Peyer's patch (tissue), 4 donors: ENCODE measurements at regions not wholly inside any gene's neighbourhood (a gene's known extent, or its start where the extent isn't known, plus 50 kb on each side); places are given as distances from the start of the nearest gene placed in this dataset.

ENCODE experiments used
- DNase-seq, 3 donors: peaks; one replicate each; pipeline ENCODE4 v3.0.0-alpha.2; 2017 to 2019
- H3K27ac ChIP-seq, 4 donors: fragments of 200-600 bp; sonication (generic); one replicate each; pipeline ENCODE4 v1.5.1; 2016 to 2019
- H3K27me3 ChIP-seq, 2 donors: fragments of 200-600 bp; sonication (generic); one replicate each; pipeline ENCODE4 v1.5.1; 2019
- H3K36me3 ChIP-seq, 3 donors: fragments of 200-600 bp; sonication (generic); one replicate each; pipeline ENCODE4 v1.5.1; 2016 to 2019
- H3K4me1 ChIP-seq, 4 donors: fragments of 200-600 bp; sonication (generic); one replicate each; pipeline ENCODE4 v1.5.1; 2016 to 2019
- H3K4me3 ChIP-seq, 4 donors: fragments of 200-600 bp; sonication (generic); 1 replicate in 3 of 4; 2 replicates in 1 of 4; pipeline ENCODE4 v1.5.1; 2016 to 2019; ENCODE audit warnings: mild to moderate bottlenecking in 1 of 4
- H3K9me3 ChIP-seq, 4 donors: fragments of 200-600 bp; sonication (generic); one replicate each; pipeline ENCODE4 v1.5.1; 2016 to 2019; ENCODE audit warnings: mild to moderate bottlenecking in 1 of 4
- POLR2A ChIP-seq, 2 donors: fragments of 450-650 bp; IDR thresholded peaks; one replicate each; pipeline ENCODE4 v1.5.1; 2017; ENCODE audit warnings: antibody characterized with exemption in 2 of 2, mild to moderate bottlenecking in 2 of 2, moderate library complexity in 2 of 2
- TF ChIP-seq, protein P1 (sequence below), 6 experiments: fragments of 450-650 bp in 4 of 6; fragments of 200-600 bp in 2 of 6; sonication (generic) in 1 of 6; IDR thresholded peaks; one replicate each; pipeline ENCODE4 v1.5.1; 2017 to 2019; ENCODE audit warnings: antibody characterized with exemption in 6 of 6, mild to moderate bottlenecking in 3 of 6, moderate library complexity in 1 of 6

DNA sequence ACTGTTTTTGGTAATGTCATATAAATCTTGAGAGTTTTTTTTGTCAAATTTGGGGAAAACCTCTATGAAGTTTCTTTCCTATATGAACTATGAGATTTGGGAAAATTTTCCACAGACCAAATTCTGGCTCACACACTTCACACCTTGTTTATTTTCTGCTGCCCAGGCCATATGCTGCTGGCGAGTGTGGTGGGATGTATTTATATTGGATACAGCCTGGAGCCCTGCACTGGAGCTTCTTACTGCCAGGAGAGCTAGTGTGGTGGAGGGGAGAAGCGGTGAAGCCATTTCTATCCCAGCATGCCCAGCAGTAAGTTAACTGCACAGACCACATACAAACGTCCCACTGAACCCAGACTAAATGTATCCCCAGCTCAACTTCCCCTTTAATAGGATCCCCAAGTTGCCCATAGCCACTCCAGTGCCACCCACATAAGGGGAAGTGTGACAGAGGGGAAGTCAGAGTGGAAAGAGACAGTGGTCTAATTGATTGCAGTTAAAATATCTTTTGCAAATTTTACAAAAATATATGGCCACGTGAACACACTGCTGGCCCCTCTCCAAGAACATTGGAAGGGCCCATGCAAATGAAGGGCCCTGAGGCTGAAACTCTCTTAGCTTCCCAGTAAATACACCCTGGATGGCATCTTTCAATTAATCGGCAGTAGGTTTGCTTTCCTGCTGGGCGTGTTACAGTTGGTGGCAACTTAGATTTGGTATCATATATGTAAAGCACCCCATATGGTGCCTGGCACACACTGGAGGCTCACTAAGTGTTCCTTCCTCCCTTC lies 146.6 kb upstream of the ITGA6 start:
- Histone ChIP-seq H3K4me1 (no peaks in the 10 kb centered on the region), H3K9me3 (no peaks in the 10 kb centered on the region), H3K27me3 (no peaks in the 10 kb centered on the region), H3K27ac (no peak overlapping the region), H3K4me3 (no peak overlapping the region), H3K36me3 (no peaks in the 10 kb centered on the region)
- no peak for DNase-seq
- no peak for TF ChIP-seq POLR2A (IDR thresholded peaks at IDR 0.05)
- TF ChIP-seq, protein P1, sequence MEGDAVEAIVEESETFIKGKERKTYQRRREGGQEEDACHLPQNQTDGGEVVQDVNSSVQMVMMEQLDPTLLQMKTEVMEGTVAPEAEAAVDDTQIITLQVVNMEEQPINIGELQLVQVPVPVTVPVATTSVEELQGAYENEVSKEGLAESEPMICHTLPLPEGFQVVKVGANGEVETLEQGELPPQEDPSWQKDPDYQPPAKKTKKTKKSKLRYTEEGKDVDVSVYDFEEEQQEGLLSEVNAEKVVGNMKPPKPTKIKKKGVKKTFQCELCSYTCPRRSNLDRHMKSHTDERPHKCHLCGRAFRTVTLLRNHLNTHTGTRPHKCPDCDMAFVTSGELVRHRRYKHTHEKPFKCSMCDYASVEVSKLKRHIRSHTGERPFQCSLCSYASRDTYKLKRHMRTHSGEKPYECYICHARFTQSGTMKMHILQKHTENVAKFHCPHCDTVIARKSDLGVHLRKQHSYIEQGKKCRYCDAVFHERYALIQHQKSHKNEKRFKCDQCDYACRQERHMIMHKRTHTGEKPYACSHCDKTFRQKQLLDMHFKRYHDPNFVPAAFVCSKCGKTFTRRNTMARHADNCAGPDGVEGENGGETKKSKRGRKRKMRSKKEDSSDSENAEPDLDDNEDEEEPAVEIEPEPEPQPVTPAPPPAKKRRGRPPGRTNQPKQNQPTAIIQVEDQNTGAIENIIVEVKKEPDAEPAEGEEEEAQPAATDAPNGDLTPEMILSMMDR (IDR thresholded peaks at IDR 0.05): no peak

DNA sequence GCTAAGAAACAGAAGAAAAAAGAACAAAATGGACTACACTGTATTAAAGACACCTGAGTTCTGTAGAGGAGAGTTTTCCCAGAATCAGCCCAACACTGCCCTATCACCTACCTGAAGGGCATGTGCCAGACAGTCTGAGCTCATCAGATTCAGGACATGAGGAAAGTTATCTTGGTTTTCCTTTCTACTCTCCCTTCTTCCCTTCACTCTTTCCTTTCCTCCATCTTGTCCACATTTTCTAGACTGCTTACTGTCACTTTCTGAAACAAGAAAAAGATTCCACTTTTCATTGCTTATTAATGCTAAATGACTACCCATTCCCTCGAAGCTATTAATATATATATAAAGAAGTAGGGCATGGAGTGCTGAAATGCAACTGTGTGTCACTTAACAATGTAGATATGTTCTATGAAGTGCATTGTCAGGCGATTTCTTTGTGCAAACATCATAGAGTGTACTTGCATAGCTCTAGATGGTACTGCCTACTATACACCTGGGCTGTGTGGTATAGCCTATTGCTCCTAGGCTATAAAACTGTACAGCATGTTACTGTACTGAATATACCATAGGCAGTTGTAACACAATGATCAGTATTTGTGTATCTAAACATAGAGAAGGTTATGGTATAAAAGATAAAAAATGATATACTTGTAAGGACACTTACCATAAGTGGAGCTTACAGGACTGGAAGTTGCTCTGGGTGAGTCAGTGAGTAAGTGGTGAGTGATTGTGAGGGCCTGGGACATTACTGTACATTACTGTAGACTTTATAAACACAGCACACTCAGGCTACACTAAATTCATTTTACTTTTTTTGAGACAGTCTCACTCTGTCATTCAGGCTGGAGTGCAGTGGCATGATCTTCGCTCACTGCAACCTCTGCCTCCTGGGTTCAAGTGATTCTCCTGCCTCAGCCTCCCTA lies 145.5 kb upstream of the ITGA6 start:
- Histone ChIP-seq H3K36me3 (no peaks in the 10 kb centered on the region), H3K4me1 (no peaks in the 10 kb centered on the region), H3K4me3 (no peak overlapping the region), H3K27ac (no peak overlapping the region), H3K9me3 (no peaks in the 10 kb centered on the region), H3K27me3 (no peaks in the 10 kb centered on the region)
- no peak for DNase-seq
- TF ChIP-seq POLR2A (IDR thresholded peaks at IDR 0.05): no peak
- TF ChIP-seq, protein P1 (IDR thresholded peaks at IDR 0.05): no peak

DNA sequence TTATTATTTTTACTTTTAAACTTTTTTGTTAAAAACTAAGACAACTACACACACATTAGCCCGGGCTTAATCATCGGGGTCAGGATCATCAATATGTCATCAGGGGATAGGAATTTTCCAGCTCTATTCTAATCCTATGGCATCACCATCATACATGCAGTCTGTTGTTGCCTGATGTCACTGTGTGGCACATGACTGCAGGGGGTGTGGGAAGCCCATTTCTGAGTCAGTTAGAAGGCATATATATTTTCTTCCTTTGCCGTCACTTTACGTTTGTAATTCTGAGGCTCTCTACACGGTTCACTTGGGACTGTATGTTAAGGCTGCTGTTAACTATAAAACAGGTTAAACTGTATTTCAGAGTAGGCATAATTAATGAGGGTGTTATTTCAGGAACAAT lies 144.4 kb upstream of the ITGA6 start:
- H3K4me3 ChIP-seq: no peak overlapping the region
- no peaks in the 10 kb centered on the region for H3K36me3 ChIP-seq
- no peak for DNase-seq
- TF ChIP-seq, protein P1 (IDR thresholded peaks at IDR 0.05): no peak
- no peak for TF ChIP-seq POLR2A (IDR thresholded peaks at IDR 0.05)
- H3K4me1 ChIP-seq: no peaks in the 10 kb centered on the region
- no peaks in the 10 kb centered on the region for H3K27me3 ChIP-seq
- H3K27ac ChIP-seq: no peak overlapping the region
- no peaks in the 10 kb centered on the region for H3K9me3 ChIP-seq

DNA sequence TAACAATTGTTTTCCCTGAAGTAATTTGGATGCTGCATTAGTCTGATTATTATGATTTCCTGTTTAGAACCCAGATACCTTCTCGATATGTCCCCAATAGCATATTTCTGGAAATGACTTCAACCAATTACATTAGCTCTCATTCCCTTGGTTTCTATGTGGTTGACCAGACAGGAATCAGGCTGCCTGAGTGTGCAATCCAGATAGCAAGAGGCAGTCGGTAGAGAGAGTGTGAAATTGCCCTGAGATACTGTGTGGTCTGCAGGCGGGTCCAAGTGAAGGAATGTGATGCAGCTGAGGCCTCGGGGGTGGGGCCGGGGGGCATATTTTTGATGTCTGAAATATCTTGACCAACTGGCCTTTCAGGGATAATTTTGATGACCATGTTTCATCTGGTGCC lies 143.9 kb upstream of the ITGA6 start:
- H3K27me3 ChIP-seq: no peaks in the 10 kb centered on the region
- peaks cover 0 to 5% (median 0%) of the 10 kb centered on the region in 4 donors for H3K4me1 ChIP-seq
- no peak for DNase-seq
- H3K36me3 ChIP-seq: no peaks in the 10 kb centered on the region
- no peaks in the 10 kb centered on the region for H3K9me3 ChIP-seq
- TF ChIP-seq POLR2A (IDR thresholded peaks at IDR 0.05): no peak
- TF ChIP-seq, protein P1 (IDR thresholded peaks at IDR 0.05): no peak
- no peak overlapping the region for H3K4me3 ChIP-seq
- no peak overlapping the region for H3K27ac ChIP-seq

DNA sequence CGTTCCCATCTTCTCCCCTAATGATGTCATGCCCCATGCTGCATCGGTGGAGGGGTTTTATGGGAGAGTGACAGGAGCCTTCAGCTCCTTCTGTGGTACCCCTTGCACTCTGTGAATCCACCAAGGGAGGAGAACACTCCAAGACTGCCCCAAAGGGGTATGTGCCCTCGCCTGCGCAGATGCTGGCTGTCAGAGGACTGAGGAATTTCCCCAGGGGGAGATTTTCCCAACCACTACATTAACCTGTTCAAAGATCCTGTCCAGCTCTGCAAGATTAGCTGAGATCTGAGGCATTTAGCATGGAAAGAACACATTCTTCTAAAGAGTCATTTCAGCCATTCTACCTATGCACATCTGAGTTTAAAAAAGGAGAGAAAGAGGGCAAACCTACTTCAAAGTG lies 143.2 kb upstream of the ITGA6 start:
- no peak overlapping the region for H3K4me3 ChIP-seq
- no peak for TF ChIP-seq POLR2A (IDR thresholded peaks at IDR 0.05)
- TF ChIP-seq, protein P1 (IDR thresholded peaks at IDR 0.05): no peak
- H3K27ac ChIP-seq: no peak overlapping the region
- H3K9me3 ChIP-seq: no peaks in the 10 kb centered on the region
- DNase-seq: no peak
- H3K4me1 ChIP-seq: peaks cover 0 to 8% (median 0%) of the 10 kb centered on the region in 4 donors
- no peaks in the 10 kb centered on the region for H3K27me3 ChIP-seq
- H3K36me3 ChIP-seq: no peaks in the 10 kb centered on the region
